MCF 10A (cell line): ENCODE measurements at regions not wholly inside any gene's neighbourhood (a gene's known extent, or its start where the extent isn't known, plus 50 kb on each side); places are given as distances from the start of the nearest gene placed in this dataset.

ENCODE experiments used
- BruUV-seq: library from RNA; stranded (reverse); fragments of 400-500 nt; replicated peaks from 2 replicates; lab custom pipeline; 2021; lab: Mats Ljungman, UMichigan
- CTCF ChIA-PET: fragments of 300-600 bp; sonication (Branson Sonifier 250); formaldehyde crosslinking; extraction: SDS; loops from one replicate; lab custom pipeline; 2021; ENCODE audit warnings: antibody characterized with exemption, inconsistent platforms; lab: Yijun Ruan, JAX
- POLR2A ChIA-PET: fragments of 300-600, 350-650 bp; sonication (Branson Sonifier 250); formaldehyde crosslinking; extraction: SDS; loops from one replicate; lab custom pipeline; 2020; ENCODE audit warnings: antibody characterized with exemption, inconsistent platforms; lab: Yijun Ruan, JAX
- DNase-seq: peaks from one replicate; pipeline ENCODE4 v3.0.0-alpha.2; 2018; ENCODE audit not compliant: unreplicated experiment
- H3K27ac Mint-ChIP-seq: one replicate; pipeline ENCODE4 v1.8.0; 2022; ENCODE audit warnings: mild to moderate bottlenecking, low read depth, mixed read lengths; ENCODE audit not compliant: unreplicated experiment
- H3K27me3 Mint-ChIP-seq: one replicate; pipeline ENCODE4 v1.8.0; 2022; ENCODE audit warnings: mixed read lengths; ENCODE audit not compliant: insufficient read depth, unreplicated experiment
- H3K36me3 Mint-ChIP-seq: one replicate; pipeline ENCODE4 v1.8.0; 2022; ENCODE audit warnings: mild to moderate bottlenecking, moderate library complexity, mixed read lengths; ENCODE audit not compliant: insufficient read depth, unreplicated experiment
- H3K4me1 Mint-ChIP-seq: one replicate; pipeline ENCODE4 v1.8.0; 2022; ENCODE audit warnings: mixed read lengths; ENCODE audit not compliant: insufficient read depth, unreplicated experiment
- H3K4me3 Mint-ChIP-seq: one replicate; pipeline ENCODE4 v1.8.0; 2022; ENCODE audit warnings: mild to moderate bottlenecking, moderate library complexity, mixed read lengths; ENCODE audit not compliant: unreplicated experiment
- H3K9me3 Mint-ChIP-seq: one replicate; pipeline ENCODE4 v1.8.0; 2022; ENCODE audit warnings: mixed read lengths; ENCODE audit not compliant: unreplicated experiment
- intact Hi-C: fragments of 100-400 bp; cut with micrococcal nuclease; formaldehyde crosslinking; loops from 2 replicates; pipeline ENCODE4 v1.14.1; 2022
- TF ChIP-seq, protein P1 (sequence below): fragments of 200-600 bp; IDR thresholded peaks from one replicate; pipeline ENCODE4 v1.8.0; 2022; ENCODE audit warnings: antibody characterized with exemption, mild to moderate bottlenecking; ENCODE audit not compliant: unreplicated experiment

DNA sequence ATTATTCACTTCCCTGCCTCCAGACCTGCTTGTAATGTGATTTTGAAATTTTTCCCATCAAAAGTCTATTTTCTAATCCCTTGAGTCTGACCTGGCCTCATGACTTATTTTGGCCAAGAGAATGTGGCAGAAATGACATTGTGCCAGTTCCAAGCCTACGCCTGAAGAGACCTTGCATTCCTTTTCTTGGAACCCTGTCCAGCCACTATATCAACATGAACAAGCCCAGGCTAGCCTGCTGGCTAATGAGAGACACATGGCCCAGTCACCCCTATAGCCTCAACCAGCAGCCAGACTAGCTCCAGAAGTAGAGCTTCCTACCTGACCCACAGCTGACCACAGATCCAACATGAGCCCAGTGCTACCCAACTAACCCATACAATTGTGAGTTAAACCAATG, 121.1 kb upstream of the ACP3 start:
- no TSS peak for BruUV-seq
- Mint-ChIP-seq H3K36me3 (peaks cover 7% of the 10 kb centered on the region), H3K27ac (peak overlapping the region; percentile 14), H3K4me1 (peaks cover 11% of the 10 kb centered on the region), H3K9me3 (no peaks in the 10 kb centered on the region), H3K4me3 (no peak overlapping the region), H3K27me3 (no peaks in the 10 kb centered on the region)
- ChIA-PET CTCF (interaction anchor here (0.6 to 3.8 kb wide), 7 partner anchors 11 to 162 kb away, joined by 3 to 19 read pairs (median 5); no protein-coding TSS in a partner anchor), POLR2A (interaction anchor here (0.5 to 2.6 kb wide), 7 partner anchors 9 to 61 kb away, joined by 3 to 15 read pairs (median 3); no protein-coding TSS in a partner anchor)
- intact Hi-C loops: no loop called here
- DNase-seq: peak; percentile 47
- TF ChIP-seq, protein P1, sequence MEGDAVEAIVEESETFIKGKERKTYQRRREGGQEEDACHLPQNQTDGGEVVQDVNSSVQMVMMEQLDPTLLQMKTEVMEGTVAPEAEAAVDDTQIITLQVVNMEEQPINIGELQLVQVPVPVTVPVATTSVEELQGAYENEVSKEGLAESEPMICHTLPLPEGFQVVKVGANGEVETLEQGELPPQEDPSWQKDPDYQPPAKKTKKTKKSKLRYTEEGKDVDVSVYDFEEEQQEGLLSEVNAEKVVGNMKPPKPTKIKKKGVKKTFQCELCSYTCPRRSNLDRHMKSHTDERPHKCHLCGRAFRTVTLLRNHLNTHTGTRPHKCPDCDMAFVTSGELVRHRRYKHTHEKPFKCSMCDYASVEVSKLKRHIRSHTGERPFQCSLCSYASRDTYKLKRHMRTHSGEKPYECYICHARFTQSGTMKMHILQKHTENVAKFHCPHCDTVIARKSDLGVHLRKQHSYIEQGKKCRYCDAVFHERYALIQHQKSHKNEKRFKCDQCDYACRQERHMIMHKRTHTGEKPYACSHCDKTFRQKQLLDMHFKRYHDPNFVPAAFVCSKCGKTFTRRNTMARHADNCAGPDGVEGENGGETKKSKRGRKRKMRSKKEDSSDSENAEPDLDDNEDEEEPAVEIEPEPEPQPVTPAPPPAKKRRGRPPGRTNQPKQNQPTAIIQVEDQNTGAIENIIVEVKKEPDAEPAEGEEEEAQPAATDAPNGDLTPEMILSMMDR: no peak

DNA sequence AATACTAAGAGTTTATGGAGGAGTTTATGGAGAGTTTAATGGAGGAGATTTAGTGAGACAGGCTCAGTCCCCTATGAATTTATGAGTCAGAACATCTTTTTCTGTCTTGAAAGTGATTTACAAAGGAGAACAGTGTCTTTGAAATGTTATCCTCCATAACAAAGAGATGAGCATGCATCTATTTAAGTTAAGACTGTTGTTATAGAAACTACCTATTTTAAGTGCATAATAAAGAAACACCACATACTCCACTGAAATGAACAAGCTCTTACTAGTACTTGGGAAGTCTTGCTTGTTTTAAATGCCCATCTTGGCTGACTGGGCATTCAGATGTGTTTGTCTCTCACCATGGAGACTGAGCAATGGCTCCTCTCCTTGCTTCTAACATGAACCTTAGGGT, 118.7 kb upstream of the ACP3 start:
- H3K36me3 Mint-ChIP-seq: peaks cover 7% of the 10 kb centered on the region
- no peak overlapping the region for H3K4me3 Mint-ChIP-seq
- ChIA-PET CTCF (interaction anchor here (0.9 to 2.5 kb wide), 2 partner anchors 9 to 12 kb away, joined by 3 to 21 read pairs; no protein-coding TSS in a partner anchor), POLR2A (no interaction called here)
- no peaks in the 10 kb centered on the region for H3K9me3 Mint-ChIP-seq
- intact Hi-C loops: no loop called here
- H3K4me1 Mint-ChIP-seq: peaks cover 11% of the 10 kb centered on the region
- BruUV-seq: no TSS peak
- H3K27me3 Mint-ChIP-seq: no peaks in the 10 kb centered on the region
- DNase-seq: no peak
- no peak overlapping the region for H3K27ac Mint-ChIP-seq
- TF ChIP-seq, protein P1: no peak

- ChIA-PET POLR2A (interaction anchor here (0.6 kb wide), 1 partner anchor 12 kb away, joined by 3 read pairs; no protein-coding TSS in a partner anchor), CTCF (interaction anchor here (0.6 to 2.5 kb wide), 6 partner anchors 8 to 404 kb away, joined by 3 to 21 read pairs (median 4); no protein-coding TSS in a partner anchor)
- TF ChIP-seq, protein P1: no peak
- Mint-ChIP-seq H3K36me3 (peaks cover 7% of the 10 kb centered on the region), H3K9me3 (no peaks in the 10 kb centered on the region), H3K27me3 (no peaks in the 10 kb centered on the region), H3K4me3 (no peak overlapping the region), H3K27ac (no peak overlapping the region), H3K4me1 (peaks cover 11% of the 10 kb centered on the region)
- no TSS peak for BruUV-seq
- no peak for DNase-seq
- intact Hi-C loops: no loop called here
Measured at GRCh38 chr3:132199451-132199850, 117.8 kb upstream of the ACP3 start.

DNA sequence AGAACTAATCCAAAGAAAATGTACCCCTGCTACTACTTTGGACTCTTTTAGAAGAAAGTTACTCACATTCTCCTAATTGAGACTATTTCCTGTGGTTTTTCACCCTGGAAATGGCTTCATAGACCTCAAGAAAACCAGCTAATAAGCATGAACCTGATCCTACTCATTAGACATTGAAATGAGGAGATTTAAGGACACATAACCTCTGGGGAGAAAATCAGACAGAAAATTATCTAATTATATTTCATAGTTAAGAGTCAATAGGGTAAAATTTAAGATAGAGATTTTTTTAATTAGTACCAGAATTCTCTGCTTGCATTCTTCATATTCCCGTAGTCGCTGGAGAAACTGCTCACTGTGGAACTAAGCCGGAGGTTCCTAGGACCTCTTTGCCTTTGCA, 114.6 kb upstream of the ACP3 start:
- CTCF ChIA-PET: interaction anchor here (0.9 to 1.9 kb wide), 3 partner anchors 11 to 168 kb away, joined by 3 to 5 read pairs (median 3); partner anchors contain the start of gene CPNE4
- intact Hi-C loops: no loop called here

More for the DNA sequence above, 114.6 kb upstream of the ACP3 start:
- Mint-ChIP-seq H3K9me3 (no peaks in the 10 kb centered on the region), H3K4me3 (no peak overlapping the region), H3K27ac (no peak overlapping the region), H3K27me3 (no peaks in the 10 kb centered on the region), H3K4me1 (no peaks in the 10 kb centered on the region), H3K36me3 (no peaks in the 10 kb centered on the region)
- TF ChIP-seq, protein P1: no peak
- POLR2A ChIA-PET: no interaction called here
- no TSS peak for BruUV-seq
- no peak for DNase-seq
